ENCODE measurements at regions not wholly inside any gene's neighbourhood (a gene's known extent, or its start where the extent isn't known, plus 50 kb on each side); places are given as distances from the start of the nearest gene placed in this dataset.
"Not testable (repeated sequence)": the region's sequence is repeated elsewhere in the genome, so short reads cannot be mapped to it uniquely, and the experiment has no call there.

GRCh38 chr4:3945511-3946290 lies 179.5 kb downstream of the ADRA2C start:
- no peak overlapping the region for H3K27ac ChIP-seq
- no peak overlapping the region for H3K4me3 ChIP-seq
- WGBS, 5 donors, result 87 to 90% (median 90%) methylated on average over 17 to 22 of the region's 22 CpGs
- H3K27me3 ChIP-seq, result peaks cover 0 to 9% (median 3%) of the 10 kb centered on the region in 3 donors
- intact Hi-C loops (cut with DNase I; ENCODE audit: low total_unique reads), result no loop called here
- peaks cover 0 to 7% (median 2%) of the 10 kb centered on the region in 4 donors for H3K4me1 ChIP-seq
- peaks cover 0 to 27% (median 18%) of the 10 kb centered on the region in 4 donors for H3K36me3 ChIP-seq
- no peak for DNase-seq
- TF ChIP-seq, protein P1, sequence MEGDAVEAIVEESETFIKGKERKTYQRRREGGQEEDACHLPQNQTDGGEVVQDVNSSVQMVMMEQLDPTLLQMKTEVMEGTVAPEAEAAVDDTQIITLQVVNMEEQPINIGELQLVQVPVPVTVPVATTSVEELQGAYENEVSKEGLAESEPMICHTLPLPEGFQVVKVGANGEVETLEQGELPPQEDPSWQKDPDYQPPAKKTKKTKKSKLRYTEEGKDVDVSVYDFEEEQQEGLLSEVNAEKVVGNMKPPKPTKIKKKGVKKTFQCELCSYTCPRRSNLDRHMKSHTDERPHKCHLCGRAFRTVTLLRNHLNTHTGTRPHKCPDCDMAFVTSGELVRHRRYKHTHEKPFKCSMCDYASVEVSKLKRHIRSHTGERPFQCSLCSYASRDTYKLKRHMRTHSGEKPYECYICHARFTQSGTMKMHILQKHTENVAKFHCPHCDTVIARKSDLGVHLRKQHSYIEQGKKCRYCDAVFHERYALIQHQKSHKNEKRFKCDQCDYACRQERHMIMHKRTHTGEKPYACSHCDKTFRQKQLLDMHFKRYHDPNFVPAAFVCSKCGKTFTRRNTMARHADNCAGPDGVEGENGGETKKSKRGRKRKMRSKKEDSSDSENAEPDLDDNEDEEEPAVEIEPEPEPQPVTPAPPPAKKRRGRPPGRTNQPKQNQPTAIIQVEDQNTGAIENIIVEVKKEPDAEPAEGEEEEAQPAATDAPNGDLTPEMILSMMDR (IDR thresholded peaks at IDR 0.05), result no peak
- TF ChIP-seq POLR2AphosphoS5 (IDR thresholded peaks at IDR 0.05) (no peak), POLR2A (IDR thresholded peaks at IDR 0.05) (no peak), EP300 (IDR thresholded peaks at IDR 0.05) (no peak)
- no peaks in the 10 kb centered on the region for H3K9me3 ChIP-seq

- intact Hi-C loops (cut with DNase I; ENCODE audit: low total_unique reads), result not testable (repeated sequence)
Measured at GRCh38 chr4:3946553-3946952, 180.4 kb downstream of the ADRA2C start.

DNA sequence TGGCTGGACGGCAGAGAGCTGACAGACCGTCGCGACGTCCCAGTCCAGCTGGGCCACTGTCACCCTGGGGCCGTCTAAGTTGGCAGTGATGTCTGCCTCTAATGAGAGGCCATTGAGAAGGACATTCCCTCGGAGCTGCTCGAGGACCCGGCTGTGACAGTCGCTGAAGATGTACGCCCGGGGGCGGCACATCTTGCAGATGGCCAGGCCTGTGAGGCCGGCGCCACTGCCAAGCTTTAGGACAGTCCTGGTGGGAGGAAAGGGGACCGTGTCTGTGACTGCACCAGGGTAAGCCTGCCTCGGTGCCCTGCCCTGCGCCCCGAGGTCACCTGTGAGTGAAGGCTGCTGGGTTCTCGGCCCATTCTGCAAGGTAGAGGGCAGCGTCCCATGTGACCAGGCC lies 181.6 kb downstream of the ADRA2C start:
- H3K36me3 ChIP-seq, result peaks cover 0 to 27% (median 20%) of the 10 kb centered on the region in 4 donors
- 90 to 97% (median 95%) methylated on average over 12 to 21 of the region's 21 CpGs for WGBS, 5 donors
- DNase-seq; intact Hi-C loops (cut with DNase I; ENCODE audit: low total_unique reads); H3K27me3 ChIP-seq; H3K4me3 ChIP-seq; H3K9me3 ChIP-seq; H3K4me1 ChIP-seq; H3K27ac ChIP-seq: not testable (repeated sequence)

More at GRCh38 chr4:3946553-3946952, 180.4 kb downstream of the ADRA2C start:
- 92 to 97% (median 94%) methylated on average over 16 to 20 of the region's 20 CpGs for WGBS, 5 donors
- peaks cover 0 to 27% (median 18%) of the 10 kb centered on the region in 4 donors for H3K36me3 ChIP-seq
- not testable (repeated sequence) for DNase-seq, H3K9me3 ChIP-seq, H3K4me1 ChIP-seq, H3K4me3 ChIP-seq, H3K27me3 ChIP-seq, H3K27ac ChIP-seq

DNA sequence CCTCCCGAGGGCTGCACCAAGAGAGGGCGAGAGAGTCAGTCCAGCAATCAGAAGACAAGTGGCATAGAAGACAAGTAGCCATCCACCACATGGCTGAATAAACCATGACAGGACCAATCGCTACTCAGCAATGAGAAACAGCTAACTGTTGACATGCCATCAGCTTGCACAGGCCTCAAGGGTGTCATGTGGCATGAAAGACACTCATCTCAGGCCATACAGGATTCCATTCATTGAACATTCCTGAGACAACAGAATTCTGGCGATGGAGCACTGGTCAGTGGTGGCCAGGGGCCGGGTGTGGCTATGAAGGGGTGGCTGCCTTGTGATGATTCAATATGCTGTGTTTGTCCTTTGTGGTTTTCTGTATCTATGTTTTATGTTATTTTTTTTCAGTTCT lies 182.0 kb downstream of the ADRA2C start:
- H3K27me3 ChIP-seq; H3K4me3 ChIP-seq; H3K9me3 ChIP-seq; H3K27ac ChIP-seq; DNase-seq; intact Hi-C loops (cut with DNase I; ENCODE audit: low total_unique reads); H3K4me1 ChIP-seq: not testable (repeated sequence)
- 86 to 98% (median 97%) methylated on average over 5 of the region's 5 CpGs for WGBS, 5 donors
- H3K36me3 ChIP-seq, result peaks cover 0 to 27% (median 20%) of the 10 kb centered on the region in 4 donors

- H3K4me3 ChIP-seq; H3K27me3 ChIP-seq; intact Hi-C loops (cut with DNase I; ENCODE audit: low total_unique reads); H3K9me3 ChIP-seq; H3K27ac ChIP-seq: not testable (repeated sequence)
- Histone ChIP-seq H3K4me1 (peaks cover 0 to 11% (median 8%) of the 10 kb centered on the region in 4 donors), H3K36me3 (peaks cover 0 to 27% (median 20%) of the 10 kb centered on the region in 4 donors)
- TF ChIP-seq, protein P1 (IDR thresholded peaks at IDR 0.05), result peak in 4 of 7 experiments; percentile 11 to 22 (median 17)
- 56 to 70% (median 57%) methylated on average over 4 to 5 of the region's 5 CpGs for WGBS, 5 donors
- DNase-seq, result peak; percentile 40 to 55
Measured at GRCh38 chr4:3949916-3950315, 183.7 kb downstream of the ADRA2C start.

DNA sequence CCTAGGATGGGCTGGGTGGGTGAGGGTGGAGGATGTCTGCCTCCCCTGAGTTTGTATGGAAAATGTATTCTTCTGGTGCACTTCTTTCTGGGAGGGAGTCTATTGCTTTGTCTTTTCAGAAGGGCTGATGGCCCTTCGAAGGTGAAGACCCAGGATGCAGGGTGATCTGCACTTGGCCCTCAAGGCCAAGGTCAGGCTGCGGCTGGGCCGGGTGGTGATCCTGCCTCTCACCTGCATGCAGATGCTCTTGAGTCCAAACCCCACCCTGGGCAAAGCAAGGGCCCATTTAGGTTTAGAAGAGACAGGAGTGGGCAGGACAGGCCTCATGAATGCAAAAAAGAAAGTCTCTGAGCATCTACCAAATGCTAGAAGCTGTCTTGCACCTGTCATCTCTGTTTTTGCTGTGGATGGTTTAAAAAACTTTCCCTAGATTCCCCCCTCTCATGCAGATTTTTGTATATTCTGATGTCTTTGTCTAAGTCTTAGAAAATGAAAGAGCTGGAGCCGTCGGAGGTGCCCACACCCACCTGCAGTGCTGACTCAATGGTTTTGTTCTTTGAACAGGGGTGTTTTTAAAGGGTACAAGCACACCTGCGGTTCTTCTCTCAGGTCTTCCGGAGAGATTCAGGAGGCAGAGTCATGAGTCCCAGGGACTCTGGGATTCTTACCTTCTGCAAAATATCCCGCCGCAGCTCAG lies 186.4 kb downstream of the ADRA2C start:
- Histone ChIP-seq H3K27ac (peak overlapping the region in 1 of 5 donors; percentile 94), H3K36me3 (peaks cover 0 to 10% (median 6%) of the 10 kb centered on the region in 4 donors), H3K4me1 (peaks cover 0 to 14% (median 9%) of the 10 kb centered on the region in 4 donors)
- H3K4me3 ChIP-seq; H3K9me3 ChIP-seq; H3K27me3 ChIP-seq; intact Hi-C loops (cut with DNase I; ENCODE audit: low total_unique reads); DNase-seq: not testable (repeated sequence)
- WGBS, 5 donors, result 85 to 94% (median 91%) methylated on average over 8 to 9 of the region's 9 CpGs

DNA sequence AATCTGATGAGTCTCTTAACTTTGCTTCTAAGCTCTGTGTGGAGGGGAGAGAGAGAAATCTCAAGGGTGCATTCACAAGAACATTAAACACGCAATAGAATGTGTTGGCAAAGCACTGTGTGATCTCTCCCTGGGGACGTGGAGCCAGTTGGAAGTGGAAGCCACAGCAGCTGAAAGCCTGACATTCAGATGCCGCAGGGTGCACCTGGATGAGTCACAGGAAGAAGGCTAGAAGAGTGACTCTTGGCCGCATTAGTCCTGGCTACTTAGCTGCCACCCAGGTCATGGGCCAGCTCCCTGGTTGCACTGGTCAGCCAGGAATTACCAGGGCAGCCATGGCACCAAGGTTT lies 186.9 kb downstream of the ADRA2C start:
- Histone ChIP-seq H3K4me1 (peaks cover 0 to 14% (median 9%) of the 10 kb centered on the region in 4 donors), H3K27ac (peak overlapping the region in 2 of 5 donors; percentile 94 to 95)
- 64 to 88% (median 86%) methylated on average over 4 of the region's 4 CpGs for WGBS, 5 donors
- H3K4me3 ChIP-seq; H3K27me3 ChIP-seq; DNase-seq; H3K9me3 ChIP-seq; intact Hi-C loops (cut with DNase I; ENCODE audit: low total_unique reads); H3K36me3 ChIP-seq: not testable (repeated sequence)

Data from stomach (tissue), 8 donors.